Kasumi-1 (cell line): ENCODE measurements at regions not wholly inside any gene's neighbourhood (a gene's known extent, or its start where the extent isn't known, plus 50 kb on each side); places are given as distances from the start of the nearest gene placed in this dataset.
A peak's percentile ranks its signal among the peaks of the same experiment; 100 is the strongest.

Experiments used
- DNase-seq, 2 experiments: peaks; one replicate each; lab custom pipeline; 2025; lab: John Stamatoyannopoulos, UW

DNA sequence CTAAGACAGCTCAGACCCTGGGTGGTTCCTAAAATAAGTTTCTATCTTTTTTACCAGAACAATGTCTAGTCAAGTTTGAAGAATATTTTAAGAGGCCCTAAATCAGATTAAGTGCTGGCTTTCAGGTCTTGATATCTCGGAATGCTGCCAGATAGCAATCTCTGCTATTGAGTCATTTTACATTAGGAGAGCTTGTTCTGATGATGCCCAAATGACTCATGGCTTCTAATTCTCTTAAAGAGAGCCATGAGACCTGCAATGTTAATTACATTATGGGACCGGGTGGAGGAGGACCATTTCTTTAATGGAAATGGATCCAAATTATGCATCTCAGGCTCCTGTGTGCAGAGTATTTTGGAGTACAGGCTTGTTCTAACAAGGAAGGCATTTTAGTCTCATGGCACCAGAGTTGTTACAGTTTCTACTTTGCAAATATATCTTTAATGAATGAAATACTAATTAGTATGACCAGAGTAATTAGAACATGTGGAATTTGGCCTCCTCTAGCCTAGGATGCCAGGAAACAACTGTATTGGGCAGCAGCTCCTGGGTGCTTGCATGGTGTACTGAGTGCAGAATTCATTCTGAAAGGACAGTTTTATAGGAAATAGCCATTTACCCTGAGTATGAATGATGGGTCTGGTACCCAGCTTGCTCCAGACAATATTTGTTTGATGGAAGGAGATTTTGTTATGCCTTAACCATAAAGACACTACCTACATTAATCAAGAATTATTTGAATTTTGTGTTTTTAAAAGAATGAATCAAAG, 94.0 kb upstream of the SULT1C3 start:
- no peak for DNase-seq

DNA sequence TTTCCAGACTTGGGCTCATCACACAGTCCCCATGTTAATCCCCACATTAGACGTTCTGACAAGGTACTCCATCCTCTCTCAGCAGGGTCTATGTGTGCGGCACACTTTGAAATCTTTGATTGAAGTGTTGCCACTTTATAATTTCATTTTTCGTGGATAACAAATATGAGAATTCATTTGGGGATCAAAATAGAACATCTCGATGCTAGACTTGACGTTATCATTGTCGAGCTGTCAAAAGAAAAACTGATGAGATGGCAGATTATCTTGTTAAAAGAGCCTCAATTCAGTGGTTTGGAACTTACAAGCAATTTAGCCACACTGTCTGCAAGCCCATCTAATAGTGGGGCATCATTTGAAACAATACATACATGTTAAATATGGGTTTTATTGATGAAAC, 91.2 kb upstream of the SULT1C3 start:
- DNase-seq, result no peak

DNA sequence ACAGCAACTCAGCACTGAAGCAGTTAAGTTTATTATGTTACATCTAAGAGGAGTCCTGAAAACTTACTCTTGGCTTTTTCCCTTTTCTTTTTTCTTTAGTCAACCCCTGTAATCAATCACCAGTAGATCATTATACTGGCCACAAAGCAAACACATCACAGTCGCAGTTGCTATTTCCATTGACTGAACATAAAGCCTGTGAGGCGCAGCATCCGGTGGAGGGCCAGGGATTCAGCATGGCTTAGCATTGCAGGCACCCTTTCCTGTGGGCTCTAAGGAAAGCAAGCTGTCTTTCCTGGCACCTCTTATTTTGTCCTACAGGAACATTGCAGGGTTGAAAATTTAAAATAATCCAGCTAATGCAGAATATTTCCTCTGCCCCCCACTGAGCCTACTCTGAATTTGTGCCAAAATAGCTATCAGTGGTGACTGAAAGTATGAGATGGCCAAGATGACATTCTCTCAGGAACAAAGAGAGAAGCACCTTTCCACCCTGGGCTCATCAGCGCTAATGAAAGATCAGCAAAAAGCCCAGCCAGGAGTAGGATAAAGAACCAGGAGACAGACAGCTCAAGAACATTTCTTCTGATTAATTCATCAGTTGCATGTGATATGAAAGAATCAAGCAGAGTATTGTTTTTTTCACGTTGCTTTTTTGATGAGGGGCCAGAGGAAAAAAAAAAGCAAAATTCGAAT, 85.3 kb upstream of the SULT1C3 start:
- no peak for DNase-seq

DNA sequence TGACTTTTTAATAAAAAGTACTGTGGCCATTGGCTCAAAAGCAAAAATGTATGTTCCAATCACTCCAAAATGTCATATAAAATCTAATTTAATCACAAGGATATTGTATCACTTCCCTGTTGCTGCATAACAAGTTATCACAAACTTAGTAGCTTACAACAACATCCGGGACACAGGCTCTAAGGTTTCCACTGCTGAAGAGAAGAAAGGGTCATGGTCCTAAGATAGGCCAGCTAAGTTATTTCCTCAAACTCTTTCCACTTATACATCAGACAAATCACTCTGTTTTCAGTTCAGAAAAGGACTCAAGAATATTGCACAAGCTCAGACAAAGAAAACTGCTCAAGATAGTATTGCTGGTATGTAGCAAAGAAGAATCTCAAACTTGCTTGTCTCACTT, 78.5 kb upstream of the SULT1C3 start:
- DNase-seq, result no peak

DNA sequence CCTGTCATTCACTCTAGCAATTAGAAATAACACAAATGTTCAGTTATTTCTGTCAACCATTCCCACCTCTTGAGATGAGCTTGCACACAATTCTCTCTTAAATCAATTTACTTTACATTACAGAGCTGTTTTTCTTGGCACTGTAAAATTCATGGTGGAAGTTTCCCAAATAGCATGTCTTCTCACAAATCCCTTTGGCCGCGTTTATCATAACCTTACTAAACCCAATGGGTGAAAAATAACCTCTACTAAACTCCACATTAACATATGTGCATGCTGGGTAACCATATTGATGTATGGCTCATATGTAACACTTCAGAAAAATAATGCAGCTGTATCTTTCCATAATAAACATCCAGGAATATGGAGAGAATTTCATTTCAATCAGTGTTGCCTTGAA, 75.5 kb upstream of the SULT1C3 start:
- no peak for DNase-seq

DNA sequence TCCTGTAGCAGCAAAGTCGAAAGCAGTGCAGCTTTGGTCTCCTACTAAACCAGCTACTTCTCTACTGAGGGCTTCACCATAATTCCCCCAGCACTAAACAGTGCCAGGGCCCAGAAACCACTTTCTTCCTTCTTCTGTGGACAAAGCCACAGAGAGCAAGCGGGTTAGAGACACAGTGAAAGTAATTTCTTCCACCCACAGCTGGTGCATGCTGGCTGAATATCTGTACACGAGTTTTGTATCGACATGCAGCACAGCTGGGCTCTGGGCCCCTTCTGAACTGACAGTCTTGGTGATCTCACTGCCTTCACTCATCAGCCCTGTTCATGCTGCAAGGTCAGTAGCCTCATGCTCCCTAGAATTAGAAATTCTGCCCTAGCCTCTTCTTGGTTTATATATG, 74.0 kb upstream of the SULT1C3 start:
- DNase-seq, result peak; percentile 17 to 32

DNA sequence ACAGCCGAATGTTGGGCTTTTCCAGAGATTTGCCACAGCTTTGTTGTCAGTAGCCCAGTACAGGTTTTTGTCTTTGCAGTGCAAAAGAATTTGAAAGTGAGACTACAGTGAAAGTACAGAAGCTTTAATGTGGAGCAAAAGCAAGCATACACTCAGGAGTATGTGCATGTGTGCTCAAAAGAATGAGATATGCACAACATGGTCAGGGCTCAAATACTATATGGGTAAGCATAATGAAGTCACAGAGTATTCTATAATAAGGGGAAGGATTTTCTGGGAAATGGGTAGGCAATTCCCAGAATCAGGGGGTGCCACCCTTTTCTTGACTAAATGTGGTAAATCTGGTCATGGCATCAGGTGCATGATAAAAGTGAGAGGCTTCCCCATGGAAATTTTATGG, 72.1 kb upstream of the SULT1C3 start:
- no peak for DNase-seq

DNA sequence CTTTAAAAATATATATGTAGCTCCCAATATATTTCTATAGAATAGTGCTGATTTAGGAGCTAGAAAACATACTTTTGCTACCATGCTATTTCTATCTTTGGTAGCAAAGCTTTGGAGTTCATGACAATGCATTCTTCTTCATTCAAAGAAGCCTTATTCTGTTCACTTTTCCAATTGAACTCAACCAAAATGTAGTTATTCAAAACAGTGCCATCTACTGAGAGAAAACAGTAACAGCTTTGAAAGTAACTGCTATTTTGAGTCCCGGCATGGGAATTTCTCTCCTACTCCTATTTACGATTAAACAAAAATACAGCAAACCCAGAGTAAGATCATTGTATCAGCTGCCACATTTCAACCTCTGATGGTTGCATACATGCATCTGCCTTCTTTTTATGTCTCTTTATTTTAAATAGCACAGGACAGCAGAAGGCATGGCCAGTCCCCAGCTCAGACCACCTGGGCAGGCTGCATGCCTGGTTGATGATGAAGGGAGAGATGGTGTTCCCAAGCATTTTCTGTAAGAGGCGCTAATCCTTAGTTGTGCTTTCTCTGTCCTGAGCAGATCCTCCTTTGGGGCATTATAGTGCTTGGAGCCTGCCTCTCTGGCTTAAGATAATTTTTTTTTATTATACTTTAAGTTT, 69.7 kb upstream of the SULT1C3 start:
- peak; percentile 53 to 70 for DNase-seq

DNA sequence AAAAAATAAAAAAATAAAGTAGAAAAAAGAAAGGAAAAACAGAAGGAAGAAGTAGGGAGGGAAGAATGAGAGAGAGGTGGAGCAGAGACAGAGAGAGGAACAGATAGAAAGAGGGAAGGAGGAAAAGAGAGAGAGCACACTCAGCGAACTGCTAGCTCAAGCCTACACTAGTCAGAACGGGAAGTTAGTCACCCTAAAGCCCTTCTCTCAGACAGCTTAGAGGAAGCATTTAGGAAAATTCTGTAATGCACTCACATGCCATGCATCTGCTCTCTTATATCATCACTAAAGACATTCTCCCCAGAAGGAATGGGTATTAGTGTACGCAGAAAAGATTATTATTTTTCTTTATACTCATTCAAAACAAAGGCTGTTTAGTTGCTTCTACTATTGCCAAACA, 68.1 kb upstream of the SULT1C3 start:
- peak; percentile 63 to 70 for DNase-seq

DNA sequence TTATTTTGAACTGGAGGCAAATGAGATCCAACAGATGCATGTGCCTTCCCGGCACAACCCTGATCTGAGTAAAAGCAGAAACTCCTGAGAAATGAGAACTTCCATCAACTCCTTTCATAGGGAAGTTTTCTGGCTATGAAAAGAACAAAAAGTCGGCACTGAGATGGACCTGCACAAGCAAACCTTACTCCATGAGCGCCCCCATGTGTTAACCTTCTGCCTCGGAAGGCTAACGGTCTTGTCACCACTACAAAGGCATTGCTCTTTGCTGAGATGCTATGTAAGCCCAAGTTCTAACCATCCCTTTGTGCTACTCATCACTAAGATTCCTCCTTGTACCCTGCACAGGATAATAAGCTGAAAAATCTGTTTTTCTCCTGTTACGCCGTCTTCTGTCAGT, 57.3 kb upstream of the SULT1C3 start:
- DNase-seq, result peak; percentile 70 to 82

DNA sequence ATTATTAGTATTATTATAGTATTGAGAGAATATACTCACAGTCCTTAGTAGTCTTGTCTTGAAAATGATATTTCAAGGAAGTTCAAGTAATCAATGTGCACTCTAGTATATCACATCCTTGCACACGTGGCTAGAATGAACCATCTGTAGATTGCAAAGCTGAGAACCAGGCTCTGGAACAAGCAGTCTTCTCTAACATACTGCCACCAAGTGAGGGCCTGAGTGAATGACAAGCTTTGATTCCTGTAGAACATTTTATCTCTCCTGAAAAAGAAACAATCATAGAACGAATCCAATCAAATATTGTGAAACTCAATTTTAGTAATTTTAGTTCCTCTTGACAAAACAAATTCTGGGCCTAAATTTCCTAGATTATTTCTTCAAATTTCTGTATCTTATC, 55.3 kb upstream of the SULT1C3 start:
- DNase-seq, result peak; percentile 30 to 39

DNA sequence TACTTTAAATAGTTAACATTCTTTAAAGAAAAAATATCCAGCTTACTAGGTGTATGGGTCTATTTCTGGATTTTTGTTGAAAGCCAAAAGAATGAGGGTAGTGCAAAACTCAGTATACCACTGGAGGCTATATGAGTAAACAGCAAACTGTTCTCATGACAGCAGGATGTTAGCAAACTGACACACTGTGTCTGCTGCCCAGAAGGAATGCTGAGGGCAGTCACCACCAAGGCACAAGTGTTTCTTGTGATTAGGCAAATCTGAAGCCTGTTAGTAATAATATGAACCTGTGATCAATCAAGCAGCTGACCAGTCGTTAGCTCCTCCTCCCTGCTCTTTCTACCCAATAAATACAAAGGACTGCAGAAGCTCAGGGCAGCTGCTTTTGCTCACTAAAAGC, 50.5 kb upstream of the SULT1C3 start:
- DNase-seq, result no peak
